HepG2 (cell line): ENCODE measurements at regions not wholly inside any gene's neighbourhood (a gene's known extent, or its start where the extent isn't known, plus 50 kb on each side); places are given as distances from the start of the nearest gene placed in this dataset.

Experiments
- ATAC-seq: fragments of 200-7000 bp; cut with Tn5 transposase; 3 replicates; pipeline ENCODE4 v1.9.1; 2020; ENCODE audit warnings: mild to moderate bottlenecking, moderate library complexity
- BruUV-seq: library from RNA; stranded (reverse); fragments of 400-500 nt; replicated peaks from 2 replicates; lab custom pipeline; 2021; lab: Mats Ljungman, UMichigan
- CTCF ChIA-PET: fragments of 300-600 bp; formaldehyde crosslinking; extraction: SDS; loops from one replicate; lab custom pipeline; 2021; ENCODE audit warnings: low total read pairs, inconsistent platforms, low intra/inter-chr PET ratio; lab: Yijun Ruan, JAX
- POLR2A ChIA-PET: fragments of 350-600 bp; sonication (Branson Sonifier 250); formaldehyde crosslinking; loops from one replicate; lab custom pipeline; 2020; ENCODE audit warnings: antibody characterized with exemption, inconsistent platforms; lab: Yijun Ruan, JAX
- DNase-seq: peaks from one replicate; pipeline ENCODE4 v3.0.0-alpha.2; 2015; ENCODE audit warnings: low spot score
- FAIRE-seq: peaks from 3 replicates; lab custom pipeline; 2011; peaks lifted over from hg19 to GRCh38; lab: Jason Lieb, UNC
- H2AFZ ChIP-seq: one replicate; pipeline ENCODE4 v1.6.1; 2011; ENCODE audit warnings: low read length, inconsistent platforms
- H3K27ac ChIP-seq: fragments of 300-600 bp; 3 replicates; pipeline ENCODE4 v1.8.0; 2011; ENCODE audit warnings: mixed run types, mild to moderate bottlenecking, mixed read lengths, low read length, inconsistent platforms; ENCODE audit not compliant: insufficient read depth; ENCODE audit errors: extremely low read length
- H3K27me3 ChIP-seq, 2 experiments: fragments of 200-600 bp in 1 of 2; 2 replicates in 1 of 2; 3 replicates in 1 of 2; pipeline versions ENCODE4 v1.6.0 to v1.8.0; 2011; ENCODE audit warnings: low read length in 2 of 2, mild to moderate bottlenecking in 2 of 2, moderate library complexity in 2 of 2, inconsistent platforms in 1 of 2; ENCODE audit not compliant: insufficient read depth in 2 of 2, control insufficient read depth in 1 of 2
- H3K36me3 ChIP-seq, 2 experiments: fragments of 200-600 bp in 1 of 2; replicated peaks in 1 of 2; 2 replicates in 1 of 2; 3 replicates in 1 of 2; pipeline versions ENCODE4 v1.5.1 to v1.8.0; 2011; ENCODE audit warnings: low read length in 2 of 2, inconsistent platforms in 1 of 2; ENCODE audit not compliant: insufficient read depth in 2 of 2, control insufficient read depth in 1 of 2
- H3K4me1 ChIP-seq: 2 replicates; pipeline ENCODE4 v1.5.1; 2012; ENCODE audit warnings: low read length, inconsistent platforms; ENCODE audit not compliant: insufficient read depth
- H3K4me2 ChIP-seq: 2 replicates; pipeline ENCODE4 v1.6.0; 2011; ENCODE audit warnings: low read depth, low read length, inconsistent platforms
- H3K4me3 ChIP-seq, 3 experiments: fragments of 200-600 bp in 1 of 3; sonication (generic), shearing (Covaris generic) in 1 of 3; replicated peaks in 1 of 3; 2 replicates each; pipeline ENCODE4 v1.5.1; 2011 to 2016; ENCODE audit warnings: low read length in 3 of 3, inconsistent platforms in 2 of 3, low read depth in 2 of 3, mild to moderate bottlenecking in 2 of 3, control low read depth in 1 of 3, mixed read lengths in 1 of 3; ENCODE audit not compliant: insufficient read depth in 1 of 3
- H3K79me2 ChIP-seq: one replicate; pipeline ENCODE4 v1.6.1; 2011; ENCODE audit warnings: low read length, inconsistent platforms; ENCODE audit not compliant: insufficient read depth
- H3K9ac ChIP-seq: 2 replicates; pipeline ENCODE4 v1.6.0; 2011; ENCODE audit warnings: mild to moderate bottlenecking, low read depth, low read length, inconsistent platforms; ENCODE audit not compliant: insufficient read depth
- H3K9me3 ChIP-seq: 2 replicates; pipeline ENCODE4 v1.5.1; 2012; ENCODE audit warnings: mild to moderate bottlenecking, low read length
- H4K20me1 ChIP-seq: 2 replicates; pipeline ENCODE4 v1.6.0; 2011; ENCODE audit warnings: inconsistent platforms, mild to moderate bottlenecking, low read length, moderate library complexity; ENCODE audit not compliant: insufficient read depth
- AGO2 ChIP-seq: fragments of 200-400 bp; formaldehyde crosslinking; optimal IDR thresholded peaks from 2 replicates; pipeline ENCODE3; 2017; ENCODE audit warnings: mild to moderate bottlenecking, low read depth, low read length, moderate library complexity
- ARID2 ChIP-seq: sonication (generic); formaldehyde crosslinking; IDR thresholded peaks from 2 replicates; pipeline ENCODE4 v1.8.1; 2022; ENCODE audit warnings: mild to moderate bottlenecking, missing genetic modification reagents, borderline replicate concordance
- BCL3 ChIP-seq: sonication (generic); formaldehyde crosslinking; IDR thresholded peaks from 2 replicates; pipeline ENCODE4 v1.5.1; 2020; ENCODE audit warnings: mild to moderate bottlenecking, missing genetic modification reagents, moderate library complexity
- GRHL1 ChIP-seq: sonication (generic); formaldehyde crosslinking; conservative IDR thresholded peaks from 2 replicates; pipeline ENCODE4 v1.8.0; 2022; ENCODE audit warnings: missing genetic modification reagents
- JUNB ChIP-seq: sonication (generic); formaldehyde crosslinking; IDR thresholded peaks from 2 replicates; pipeline ENCODE4 v1.8.0; 2022; ENCODE audit warnings: missing genetic modification reagents, mild to moderate bottlenecking, borderline replicate concordance
- MBNL3 ChIP-seq: fragments of 250-450 bp; sonication (Bioruptor Pico); conservative IDR thresholded peaks from 2 replicates; pipeline ENCODE4 v1.8.0; 2022; ENCODE audit warnings: mild to moderate bottlenecking, inconsistent platforms
- MIXL1 ChIP-seq: IDR thresholded peaks from 2 replicates; pipeline ENCODE4 v1.6.1; 2016
- MNT ChIP-seq: fragments of 450-650 bp; IDR thresholded peaks from 2 replicates; pipeline ENCODE4 v1.6.1; 2016
- NFKB2 ChIP-seq: sonication (generic); formaldehyde crosslinking; IDR thresholded peaks from 2 replicates; pipeline ENCODE4 v1.4.0; 2020; ENCODE audit warnings: missing genetic modification reagents, borderline replicate concordance
- REST ChIP-seq, 2 experiments: IDR thresholded peaks; 2 replicates each; pipeline ENCODE4 v1.6.1; 2011 to 2012; ENCODE audit warnings: low read length in 2 of 2, borderline replicate concordance in 1 of 2, low read depth in 1 of 2, mild to moderate bottlenecking in 1 of 2, moderate library complexity in 1 of 2
- ZFP36 ChIP-seq: fragments of 150-350 bp; IDR thresholded peaks from 2 replicates; pipeline ENCODE4 v1.6.1; 2018; ENCODE audit warnings: borderline replicate concordance, low read length, low read depth; ENCODE audit not compliant: partially characterized antibody
- ZMYM3 ChIP-seq: sonication (generic); formaldehyde crosslinking; IDR thresholded peaks from 2 replicates; pipeline ENCODE4 v1.5.1; 2020; ENCODE audit warnings: mild to moderate bottlenecking, missing genetic modification reagents
- ZNF652 ChIP-seq: IDR thresholded peaks from 2 replicates; pipeline ENCODE4 v1.6.1; 2016; ENCODE audit warnings: low read depth, borderline replicate concordance
- ZNF772 ChIP-seq: sonication (generic); formaldehyde crosslinking; IDR thresholded peaks from 2 replicates; pipeline ENCODE4 v1.5.0; 2020; ENCODE audit warnings: mild to moderate bottlenecking, missing genetic modification reagents
- ZNF878 ChIP-seq: sonication (generic); formaldehyde crosslinking; IDR thresholded peaks from 2 replicates; pipeline ENCODE4 v1.8.1; 2023; ENCODE audit warnings: mild to moderate bottlenecking, missing genetic modification reagents, moderate library complexity
- WGBS: methylation state at CpG from one replicate; pipeline ENCODE4 v1.1.6; 2017; ENCODE audit warnings: low lambda C conversion rate; 5-methylcytosine and 5-hydroxymethylcytosine counted together
- in situ Hi-C: cut with HindIII; loops from 2 replicates; pipeline ENCODE4 v1.10.0; 2017; ENCODE audit warnings: low pct_unique_long_range_greater_than_20kb; ENCODE audit not compliant: extremely low pct_ligation_motif_present
- intact Hi-C: fragments of 100-400 bp; cut with micrococcal nuclease; formaldehyde crosslinking; loops from one replicate; pipeline ENCODE4 v1.10.0; 2022; ENCODE audit not compliant: unreplicated experiment

GRCh38 chr7:36025190-36025589 is 127.9 kb upstream of the EEPD1 start:
- Histone ChIP-seq H3K27me3 (peaks cover 0 to 27% of the 10 kb centered on the region in 2 experiments; a peak in 3 of 5 replicates), H2AFZ (no peak overlapping the region), H3K79me2 (no peaks in the 10 kb centered on the region), H3K9ac (no peak overlapping the region), H4K20me1 (no peaks in the 10 kb centered on the region), H3K9me3 (no peaks in the 10 kb centered on the region), H3K27ac (no peak overlapping the region), H3K4me3 (no peak overlapping the region), H3K36me3 (no peaks in the 10 kb centered on the region), H3K4me2 (no peak overlapping the region), H3K4me1 (no peaks in the 10 kb centered on the region)
- DNase-seq (no peak), FAIRE-seq (no peak), ATAC-seq (no peak)
- in situ Hi-C loops = no loop called here
- BruUV-seq = no TSS peak
- ChIA-PET CTCF (no interaction called here), POLR2A (no interaction called here)
- intact Hi-C loops = no loop called here
- TF ChIP-seq REST (IDR thresholded peaks at IDR 0.05; ENCODE audit: borderline replicate concordance in 1 of 2, low read depth in 1 of 2, low read length in 2 of 2) = no peak
- no peak for TF ChIP-seq ZNF652 (CRISPR knock-in tag)
- TF ChIP-seq ZFP36 = no peak
- no peak for TF ChIP-seq MIXL1 (CRISPR knock-in tag)
- no peak for TF ChIP-seq GRHL1 (CRISPR knock-in tag)
- no peak for TF ChIP-seq NFKB2 (CRISPR knock-in tag)
- no peak for TF ChIP-seq AGO2
- no peak for TF ChIP-seq MBNL3 (CRISPR knock-in tag)
- no peak for TF ChIP-seq BCL3
- TF ChIP-seq ZNF772 (CRISPR knock-in tag) = no peak
- TF ChIP-seq ZMYM3 = no peak
- TF ChIP-seq JUNB (CRISPR knock-in tag) = no peak
- no peak for TF ChIP-seq MNT
- no peak for TF ChIP-seq ARID2 (CRISPR knock-in tag)
- TF ChIP-seq ZNF878 = no peak
- WGBS = 29% methylated on average over 4 of the region's 4 CpGs
